ENCODE measurements at regions not wholly inside any gene's neighbourhood (a gene's known extent, or its start where the extent isn't known, plus 50 kb on each side); places are given as distances from the start of the nearest gene placed in this dataset.

- Histone ChIP-seq H3K4me3 (no peak overlapping the region), H3K36me3 (no peaks in the 10 kb centered on the region), H3K9me3 (no peaks in the 10 kb centered on the region), H3K27ac (no peak overlapping the region), H3K4me1 (peaks cover 9% of the 10 kb centered on the region), H3K27me3 (no peaks in the 10 kb centered on the region)
- TF ChIP-seq CTCF (IDR thresholded peaks at IDR 0.05) (no peak), POLR2A (IDR thresholded peaks at IDR 0.05) (no peak), POLR2AphosphoS5 (IDR thresholded peaks at IDR 0.05; ENCODE audit: insufficient read depth in 1 of 2, low read depth in 1 of 2) (no peak)
- intact Hi-C loops (cut with DNase I) = no loop called here
- DNase-seq (ENCODE audit: extremely low spot score in 2 of 2) = peak in 1 of 2 donors; percentile 75
These were observed 189.9 kb upstream of the TWIST2 start for GRCh38 chr2:238658054-238658407.

- intact Hi-C loops (cut with DNase I) = no loop called here
- Histone ChIP-seq H3K4me3 (no peak overlapping the region), H3K4me1 (peaks cover 9% of the 10 kb centered on the region), H3K36me3 (no peaks in the 10 kb centered on the region), H3K9me3 (no peaks in the 10 kb centered on the region), H3K27ac (no peak overlapping the region), H3K27me3 (no peaks in the 10 kb centered on the region)
- TF ChIP-seq CTCF (IDR thresholded peaks at IDR 0.05) = no peak
- TF ChIP-seq POLR2A (IDR thresholded peaks at IDR 0.05) = no peak
- no peak for TF ChIP-seq POLR2AphosphoS5 (IDR thresholded peaks at IDR 0.05; ENCODE audit: insufficient read depth in 1 of 2, low read depth in 1 of 2)
- DNase-seq (ENCODE audit: extremely low spot score in 2 of 2) = peak in 1 of 2 donors; percentile 72
These were observed 189.1 kb upstream of the TWIST2 start for GRCh38 chr2:238658820-238659219.

GRCh38 chr2:238659231-238659630 lies 188.7 kb upstream of the TWIST2 start:
- TF ChIP-seq POLR2A (IDR thresholded peaks at IDR 0.05) (no peak), POLR2AphosphoS5 (IDR thresholded peaks at IDR 0.05; ENCODE audit: insufficient read depth in 1 of 2, low read depth in 1 of 2) (no peak), CTCF (IDR thresholded peaks at IDR 0.05) (no peak)
- no peak overlapping the region for H3K27ac ChIP-seq
- H3K27me3 ChIP-seq = no peaks in the 10 kb centered on the region
- H3K9me3 ChIP-seq = no peaks in the 10 kb centered on the region
- peaks cover 9% of the 10 kb centered on the region for H3K4me1 ChIP-seq
- H3K4me3 ChIP-seq = no peak overlapping the region
- peak in 1 of 2 donors; percentile 49 for DNase-seq (ENCODE audit: extremely low spot score in 2 of 2)
- intact Hi-C loops (cut with DNase I) = no loop called here
- no peaks in the 10 kb centered on the region for H3K36me3 ChIP-seq

GRCh38 chr2:238663586-238663985 lies 184.3 kb upstream of the TWIST2 start:
- H3K4me3 ChIP-seq = no peak overlapping the region
- no peaks in the 10 kb centered on the region for H3K9me3 ChIP-seq
- intact Hi-C loops (cut with DNase I) = no loop called here
- DNase-seq (ENCODE audit: extremely low spot score in 2 of 2) = no peak
- no peaks in the 10 kb centered on the region for H3K27me3 ChIP-seq
- no peak overlapping the region for H3K27ac ChIP-seq
- H3K4me1 ChIP-seq = no peaks in the 10 kb centered on the region
- TF ChIP-seq CTCF (IDR thresholded peaks at IDR 0.05) (no peak), POLR2AphosphoS5 (IDR thresholded peaks at IDR 0.05; ENCODE audit: insufficient read depth in 1 of 2, low read depth in 1 of 2) (no peak), POLR2A (IDR thresholded peaks at IDR 0.05) (no peak)
- no peaks in the 10 kb centered on the region for H3K36me3 ChIP-seq

GRCh38 chr2:238665919-238666318 lies 182.0 kb upstream of the TWIST2 start:
- Histone ChIP-seq H3K4me3 (no peak overlapping the region), H3K36me3 (no peaks in the 10 kb centered on the region), H3K27ac (no peak overlapping the region), H3K27me3 (no peaks in the 10 kb centered on the region), H3K9me3 (no peaks in the 10 kb centered on the region), H3K4me1 (no peaks in the 10 kb centered on the region)
- intact Hi-C loops (cut with DNase I) = no loop called here
- DNase-seq (ENCODE audit: extremely low spot score in 2 of 2) = no peak
- no peak for TF ChIP-seq POLR2AphosphoS5 (IDR thresholded peaks at IDR 0.05; ENCODE audit: insufficient read depth in 1 of 2, low read depth in 1 of 2)
- TF ChIP-seq CTCF (IDR thresholded peaks at IDR 0.05) = no peak
- TF ChIP-seq POLR2A (IDR thresholded peaks at IDR 0.05) = no peak

All from vagina (tissue), 2 donors.